Endothelial cell of umbilical vein (primary cell): ENCODE measurements at regions not wholly inside any gene's neighbourhood (a gene's known extent, or its start where the extent isn't known, plus 50 kb on each side); places are given as distances from the start of the nearest gene placed in this dataset.

Source experiments
- BruUV-seq: library from RNA; stranded (reverse); fragments of 400-500 nt; replicated peaks from 2 replicates; lab custom pipeline; 2021; lab: Mats Ljungman, UMichigan
- CTCF ChIA-PET: fragments of 300-600, 350-600 bp; sonication (Branson Sonifier 250); formaldehyde crosslinking; loops from one replicate; lab custom pipeline; 2021; ENCODE audit warnings: antibody characterized with exemption, inconsistent platforms; lab: Charles Lee
- POLR2A ChIA-PET: fragments of 300-600, 350-600 bp; sonication (Branson Sonifier 250); formaldehyde crosslinking; loops from one replicate; lab custom pipeline; 2021; ENCODE audit warnings: antibody characterized with exemption, inconsistent platforms; lab: Charles Lee
- DNase-seq: peaks from one replicate; pipeline ENCODE4 v3.0.0-alpha.2; 2011; ENCODE audit warnings: low read depth, low spot score
- FAIRE-seq: peaks from 2 replicates; lab custom pipeline; 2011; peaks lifted over from hg19 to GRCh38; lab: Jason Lieb, UNC
- H2AFZ ChIP-seq: 2 replicates; pipeline ENCODE4 v1.6.0; 2012; ENCODE audit warnings: low read depth, low read length, control low read depth, inconsistent platforms
- H3K27ac ChIP-seq: 2 replicates; pipeline ENCODE4 v1.5.1; 2011; ENCODE audit warnings: low read depth, mild to moderate bottlenecking, control low read depth, low read length, moderate library complexity; ENCODE audit not compliant: insufficient read depth
- H3K27me3 ChIP-seq, 2 experiments: 2 replicates each; pipeline versions ENCODE4 v1.6.0 to v1.6.1; 2011; ENCODE audit warnings: low read length in 2 of 2, mixed read lengths in 1 of 2; ENCODE audit not compliant: control insufficient read depth in 2 of 2, insufficient read depth in 2 of 2
- H3K36me3 ChIP-seq, 2 experiments: 2 replicates in 1 of 2; 3 replicates in 1 of 2; pipeline ENCODE4 v1.5.1; 2011; ENCODE audit warnings: low read length in 2 of 2, mild to moderate bottlenecking in 1 of 2, moderate library complexity in 1 of 2; ENCODE audit not compliant: control insufficient read depth in 2 of 2, insufficient read depth in 2 of 2; ENCODE audit errors: extremely low read depth in 1 of 2
- H3K4me1 ChIP-seq: 3 replicates; pipeline ENCODE4 v1.5.1; 2011; ENCODE audit warnings: mild to moderate bottlenecking, low read length; ENCODE audit not compliant: control insufficient read depth, insufficient read depth; ENCODE audit errors: extremely low read depth
- H3K4me2 ChIP-seq: 2 replicates; pipeline ENCODE4 v1.6.1; 2011; ENCODE audit warnings: low read length, control low read depth, mixed read lengths; ENCODE audit not compliant: insufficient read depth
- H3K4me3 ChIP-seq, 3 experiments: fragments of 200-600 bp in 1 of 3; sonication (generic), shearing (Covaris generic) in 1 of 3; replicated peaks in 1 of 3; 2 replicates each; pipeline ENCODE4 v1.5.1; 2011 to 2016; ENCODE audit warnings: control low read depth in 3 of 3, low read length in 3 of 3, mild to moderate bottlenecking in 2 of 3, inconsistent platforms in 1 of 3, low read depth in 1 of 3, moderate library complexity in 1 of 3; ENCODE audit not compliant: insufficient read depth in 1 of 3
- H3K79me2 ChIP-seq: 2 replicates; pipeline ENCODE4 v1.6.0; 2012; ENCODE audit warnings: low read length, inconsistent platforms; ENCODE audit not compliant: control insufficient read depth, insufficient read depth
- H3K9ac ChIP-seq: replicated peaks from 2 replicates; pipeline ENCODE3; 2011; ENCODE audit warnings: low read length, control low read depth; ENCODE audit not compliant: insufficient read depth; ENCODE audit errors: extremely low read depth
- H3K9me1 ChIP-seq: replicated peaks from 3 replicates; pipeline ENCODE4 v1.6.0; 2011; ENCODE audit warnings: mild to moderate bottlenecking, low read length; ENCODE audit not compliant: control insufficient read depth, insufficient read depth; ENCODE audit errors: extremely low read depth
- H3K9me3 ChIP-seq: replicated peaks from 2 replicates; pipeline ENCODE4 v1.5.1; 2012; ENCODE audit warnings: low read length, inconsistent platforms; ENCODE audit not compliant: control insufficient read depth, insufficient read depth
- H4K20me1 ChIP-seq: replicated peaks from 2 replicates; pipeline ENCODE3; 2011; ENCODE audit warnings: mild to moderate bottlenecking, low read length; ENCODE audit not compliant: control insufficient read depth, insufficient read depth; ENCODE audit errors: extremely low read depth
- CTCF ChIP-seq, 2 donors: IDR thresholded peaks; 1 replicate in 1 of 2; 2 replicates in 1 of 2; pipeline ENCODE4 v1.5.1; 2011; ENCODE audit warnings: low read length in 2 of 2, mild to moderate bottlenecking in 2 of 2, moderate library complexity in 2 of 2, control low read depth in 1 of 2, inconsistent platforms in 1 of 2, low read depth in 1 of 2; ENCODE audit not compliant: insufficient read depth in 1 of 2; ENCODE audit errors: extremely low read depth in 1 of 2
- EZH2 ChIP-seq: IDR thresholded peaks from 2 replicates; pipeline ENCODE4 v1.6.1; 2012; ENCODE audit warnings: borderline replicate concordance, low read depth, mild to moderate bottlenecking, moderate library complexity, low read length, inconsistent platforms; ENCODE audit not compliant: severe bottlenecking
- FOS ChIP-seq: IDR thresholded peaks from 2 replicates; pipeline ENCODE4 v1.6.1; 2011; ENCODE audit warnings: mild to moderate bottlenecking, low read length, moderate library complexity, borderline replicate concordance; ENCODE audit not compliant: insufficient read depth
- GATA2 ChIP-seq: IDR thresholded peaks from 2 replicates; pipeline ENCODE4 v1.7.0; 2011; ENCODE audit warnings: low read depth, mild to moderate bottlenecking, moderate library complexity, mixed read lengths, low read length; ENCODE audit not compliant: insufficient read length, insufficient read depth
- JUN ChIP-seq: IDR thresholded peaks from 2 replicates; pipeline ENCODE4 v1.6.1; 2011; ENCODE audit warnings: borderline replicate concordance, low read depth; ENCODE audit not compliant: insufficient read length, insufficient read depth
- MAX ChIP-seq: IDR thresholded peaks from 2 replicates; pipeline ENCODE4 v1.6.1; 2011; ENCODE audit not compliant: insufficient read depth, insufficient read length
- MYC ChIP-seq: IDR thresholded peaks from one replicate; pipeline ENCODE4 v1.6.1; 2011; ENCODE audit warnings: mild to moderate bottlenecking, low read depth, low read length
- POLR2A ChIP-seq: IDR thresholded peaks from 2 replicates; pipeline ENCODE4 v1.6.1; 2012; ENCODE audit warnings: low read depth, mild to moderate bottlenecking, control low read depth, low read length
- POLR2AphosphoS5 ChIP-seq: IDR thresholded peaks from 2 replicates; pipeline ENCODE4 v1.6.1; 2012; ENCODE audit warnings: low read depth, mild to moderate bottlenecking, control low read depth, low read length, moderate library complexity; ENCODE audit not compliant: insufficient read depth
- dilution Hi-C: fragments of 300-500 bp; cut with MboI; formaldehyde crosslinking; loops from one replicate; pipeline ENCODE4 v1.15.0; 2019; ENCODE audit warnings: low sequenced_read_pairs; ENCODE audit not compliant: extremely low pct_ligation_motif_present
- intact Hi-C: fragments of 100-400 bp; cut with micrococcal nuclease; formaldehyde crosslinking; loops from one replicate; pipeline ENCODE4 v1.10.0; 2022

DNA sequence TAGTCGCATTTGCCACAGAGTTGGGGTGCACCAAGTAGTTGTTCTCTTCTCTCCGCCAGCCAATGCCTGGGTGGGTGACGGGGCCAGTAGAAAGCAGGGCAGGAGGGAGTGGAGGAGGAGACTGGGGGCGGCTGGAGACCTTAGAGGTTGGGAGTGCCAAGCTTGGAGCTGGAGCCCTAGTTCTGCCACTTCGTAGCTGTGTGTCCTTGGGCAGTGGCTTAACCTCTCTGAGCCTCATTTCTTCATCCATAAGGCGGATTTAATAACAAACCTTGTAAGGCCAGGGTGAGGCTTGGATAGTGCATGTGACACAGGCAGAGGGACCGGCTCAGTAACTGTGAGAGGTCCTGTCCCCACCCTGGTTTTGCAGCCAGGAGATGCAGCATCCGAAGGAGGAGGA is 81.1 kb upstream of the LHX5 start:
- POLR2A ChIA-PET, result no interaction called here
- no peak for FAIRE-seq
- H3K9me1 ChIP-seq, result no peaks in the 10 kb centered on the region

More for the DNA sequence above, 81.1 kb upstream of the LHX5 start:
- CTCF ChIA-PET, result no interaction called here
- no peaks in the 10 kb centered on the region for H4K20me1 ChIP-seq
- no peak overlapping the region for H3K27ac ChIP-seq
- no TSS peak for BruUV-seq
- H2AFZ ChIP-seq, result no peak overlapping the region
- H3K79me2 ChIP-seq, result no peaks in the 10 kb centered on the region
- no peak for DNase-seq
- no peak overlapping the region for H3K4me3 ChIP-seq
- intact Hi-C loops (no loop called here), dilution Hi-C loops (no loop called here)
- H3K36me3 ChIP-seq, result no peaks in the 10 kb centered on the region
- no peaks in the 10 kb centered on the region for H3K4me1 ChIP-seq
- no peaks in the 10 kb centered on the region for H3K27me3 ChIP-seq
- H3K4me2 ChIP-seq, result no peak overlapping the region
- TF ChIP-seq JUN, result no peak
- no peak for TF ChIP-seq POLR2AphosphoS5
- no peak for TF ChIP-seq POLR2A
- no peak for TF ChIP-seq GATA2
- TF ChIP-seq MYC, result no peak
- TF ChIP-seq CTCF (IDR thresholded peaks at IDR 0.05; ENCODE audit: extremely low read depth in 1 of 2, insufficient read depth in 1 of 2, low read depth in 1 of 2, low read length in 2 of 2), result no peak
- no peak for TF ChIP-seq MAX
- TF ChIP-seq FOS, result no peak
- TF ChIP-seq EZH2, result no peak
- H3K9me3 ChIP-seq, result no peaks in the 10 kb centered on the region
- H3K9ac ChIP-seq, result no peak overlapping the region
